DND-41 (cell line): ENCODE measurements at regions not wholly inside any gene's neighbourhood (a gene's known extent, or its start where the extent isn't known, plus 50 kb on each side); places are given as distances from the start of the nearest gene placed in this dataset.

Source experiments
- CTCF ChIP-seq: IDR thresholded peaks from 2 replicates; pipeline ENCODE4 v1.5.1; 2012; ENCODE audit warnings: borderline replicate concordance, low read length, moderate library complexity, mild to moderate bottlenecking; ENCODE audit not compliant: poor library complexity, severe bottlenecking; ENCODE audit errors: extremely low read depth
- EZH2 ChIP-seq: IDR thresholded peaks from 3 replicates; pipeline ENCODE4 v1.6.1; 2012; ENCODE audit warnings: borderline replicate concordance, low read depth, mild to moderate bottlenecking, moderate library complexity, low read length, inconsistent platforms; ENCODE audit not compliant: severe bottlenecking

GRCh38 chr12:29838768-29839167 is 55.0 kb upstream of the TMTC1 start:
- TF ChIP-seq CTCF (no peak), EZH2 (no peak)
